Stimulated activated CD8-positive, alpha-beta memory T cell treated with anti-CD3 and anti-CD28 coated beads, Interleukin-7, amount 100 ng/mL, for 24 hours (primary cell): ENCODE measurements at regions not wholly inside any gene's neighbourhood (a gene's known extent, or its start where the extent isn't known, plus 50 kb on each side); places are given as distances from the start of the nearest gene placed in this dataset.
"Not testable (repeated sequence)": the region's sequence is repeated elsewhere in the genome, so short reads cannot be mapped to it uniquely, and the experiment has no call there.

ENCODE experiments used
- DNase-seq: peaks from one replicate; pipeline ENCODE4 v3.0.0-alpha.2; 2020; ENCODE audit warnings: low read depth

- no peak for DNase-seq
These were observed 325.3 kb upstream of the MEX3C start for GRCh38 chr18:51522821-51523220.

DNA sequence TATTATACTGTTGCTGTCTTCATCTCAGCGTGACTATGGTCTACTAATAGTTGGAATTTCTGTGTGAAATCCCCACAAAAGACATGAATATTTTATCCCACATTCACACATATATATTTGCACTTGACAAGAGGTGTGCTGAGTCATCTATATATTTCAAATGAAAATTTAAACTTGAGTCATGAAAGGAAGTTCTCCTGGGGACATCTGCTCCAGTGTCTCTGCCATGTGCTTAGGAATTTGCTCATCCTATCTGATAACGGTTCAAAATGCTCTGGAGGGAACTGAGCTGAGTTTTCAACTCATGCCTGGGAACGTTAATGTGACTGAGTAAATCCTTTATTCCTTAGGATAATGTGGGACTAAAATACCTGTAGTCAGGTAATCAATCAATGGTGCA, 326.2 kb upstream of the MEX3C start:
- no peak for DNase-seq

DNA sequence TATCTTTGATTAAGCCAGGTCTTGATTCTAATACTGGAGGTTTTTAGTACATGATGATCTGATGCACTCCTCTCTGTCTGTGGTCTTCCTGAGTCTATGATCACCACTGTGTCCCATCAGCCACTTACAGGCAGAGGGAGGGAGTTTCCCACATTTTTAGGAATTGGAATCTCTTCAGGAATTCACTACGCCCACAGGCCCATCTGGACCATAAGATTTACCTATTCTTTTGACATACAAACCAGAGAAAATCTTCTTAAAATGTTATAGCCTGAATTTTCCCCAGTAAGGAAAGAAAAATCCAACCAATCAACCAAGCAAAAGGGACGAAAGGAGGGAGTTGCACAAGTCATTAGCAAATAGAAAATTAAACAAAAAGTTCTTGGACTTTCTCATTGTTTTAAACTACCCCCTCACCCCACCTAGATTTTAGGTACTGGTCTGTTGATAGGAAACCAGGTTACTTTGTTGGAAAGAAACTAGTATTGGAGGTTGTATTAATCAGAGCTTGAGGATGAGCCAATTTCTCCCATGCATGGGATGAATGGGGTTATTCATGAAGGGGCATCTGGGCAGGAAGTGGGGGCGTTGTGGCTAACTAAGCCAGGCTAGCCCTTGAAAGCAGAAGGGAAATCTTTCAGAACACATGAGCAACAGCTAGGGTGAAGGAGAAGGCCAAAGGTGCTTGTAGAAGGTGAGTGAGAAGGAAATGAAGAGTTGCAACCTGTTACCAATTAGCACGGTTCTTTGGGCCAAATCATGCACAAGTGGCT, 328.2 kb upstream of the MEX3C start:
- DNase-seq = no peak

DNA sequence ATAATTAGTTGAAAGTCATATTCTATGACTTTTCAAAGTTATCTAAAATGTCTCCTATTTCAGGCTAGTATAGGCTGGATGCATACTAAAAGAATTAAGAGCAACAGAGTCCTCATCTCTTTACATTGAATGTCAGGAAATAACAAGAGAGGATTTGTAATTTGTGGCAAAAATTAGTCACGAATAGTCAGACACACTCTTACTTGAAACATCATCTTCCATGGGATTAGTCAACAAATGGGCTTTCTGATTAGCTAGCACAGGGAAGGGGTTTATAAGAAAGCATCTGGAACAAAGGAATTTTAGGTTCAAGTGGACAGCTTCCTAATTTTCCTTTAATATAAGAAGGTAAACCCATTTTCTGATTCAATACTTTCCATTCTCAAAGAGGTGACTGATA, 330.3 kb upstream of the MEX3C start:
- DNase-seq = no peak

DNA sequence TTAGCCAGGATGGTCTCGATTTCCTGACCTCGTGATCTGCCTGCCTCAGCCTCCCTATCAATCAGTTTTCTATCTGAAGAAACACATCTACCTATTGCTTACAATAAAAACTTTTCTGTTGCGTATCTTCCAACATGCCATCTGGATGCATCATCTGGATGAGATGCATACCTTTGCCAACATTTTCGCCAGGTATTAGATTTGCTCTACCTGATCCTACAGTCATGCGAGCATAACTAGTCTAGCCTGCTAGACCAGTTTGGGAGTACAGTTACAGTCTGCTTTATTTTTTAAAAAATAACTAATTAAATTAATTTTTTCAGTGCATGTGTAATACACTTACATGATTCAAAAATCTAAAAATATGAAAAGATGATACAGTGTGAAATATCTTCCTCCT, 334.0 kb upstream of the MEX3C start:
- DNase-seq = no peak

- DNase-seq = no peak
These were observed 340.0 kb upstream of the MEX3C start for GRCh38 chr18:51537487-51537886.

DNA sequence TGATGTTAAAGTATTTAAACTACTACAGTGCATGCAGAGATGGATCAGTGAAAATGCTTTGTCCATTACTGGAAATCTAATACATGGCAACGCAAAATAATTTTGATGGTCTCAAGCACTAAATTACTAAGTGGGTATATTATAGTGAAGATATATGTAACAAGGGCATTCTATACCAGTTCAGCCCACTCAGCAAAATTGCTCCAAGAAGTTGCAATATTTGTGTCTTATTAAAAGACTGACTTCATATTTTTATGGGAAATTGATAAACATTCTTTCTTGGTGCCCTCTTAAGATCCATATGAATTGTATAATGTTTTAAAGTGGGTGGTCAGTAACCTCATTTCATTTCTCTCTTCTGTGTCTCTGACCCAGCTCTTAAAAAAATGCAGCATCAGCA, 343.1 kb upstream of the MEX3C start:
- DNase-seq = no peak

GRCh38 chr18:51541230-51541629, 343.7 kb upstream of the MEX3C start:
- DNase-seq = no peak

- no peak for DNase-seq
These were observed 346.2 kb upstream of the MEX3C start for GRCh38 chr18:51543658-51544155.

- DNase-seq = no peak
These were observed 348.0 kb upstream of the MEX3C start for GRCh38 chr18:51545446-51545845.

DNA sequence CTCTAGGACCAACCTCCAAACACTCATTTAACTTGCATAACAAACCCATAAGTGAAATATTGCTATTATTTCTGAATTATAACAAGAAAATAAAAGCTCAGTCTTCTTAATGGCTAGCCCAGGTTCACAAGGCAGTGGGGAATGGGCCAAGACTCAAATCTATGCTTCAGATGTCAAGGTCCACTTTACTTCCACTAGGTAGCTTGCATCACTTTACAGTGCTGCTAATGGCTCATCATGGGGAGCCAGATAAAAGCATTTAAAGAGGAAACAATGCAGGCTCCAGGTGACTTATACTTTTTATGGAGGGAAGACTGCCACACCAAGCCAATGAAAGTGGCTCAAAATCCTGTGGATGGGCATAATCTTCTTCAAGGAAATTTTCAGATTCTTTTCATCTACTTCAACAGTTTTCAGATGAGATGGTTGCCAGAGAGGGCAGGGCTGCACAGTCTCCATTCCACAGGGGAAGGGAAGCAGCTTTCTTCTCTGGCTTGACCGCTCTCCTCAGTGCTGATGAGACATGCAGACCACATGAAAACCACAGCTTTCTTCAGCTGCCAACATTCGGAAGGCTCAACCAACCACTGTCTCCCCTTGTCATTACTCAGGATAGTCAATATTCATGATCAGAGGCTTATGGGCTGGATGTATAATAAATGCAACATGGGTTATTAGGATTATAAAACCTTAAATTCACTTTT, 361.9 kb upstream of the MEX3C start:
- no peak for DNase-seq

- DNase-seq = no peak
These were observed 362.4 kb upstream of the MEX3C start for GRCh38 chr18:51559902-51560287.

DNA sequence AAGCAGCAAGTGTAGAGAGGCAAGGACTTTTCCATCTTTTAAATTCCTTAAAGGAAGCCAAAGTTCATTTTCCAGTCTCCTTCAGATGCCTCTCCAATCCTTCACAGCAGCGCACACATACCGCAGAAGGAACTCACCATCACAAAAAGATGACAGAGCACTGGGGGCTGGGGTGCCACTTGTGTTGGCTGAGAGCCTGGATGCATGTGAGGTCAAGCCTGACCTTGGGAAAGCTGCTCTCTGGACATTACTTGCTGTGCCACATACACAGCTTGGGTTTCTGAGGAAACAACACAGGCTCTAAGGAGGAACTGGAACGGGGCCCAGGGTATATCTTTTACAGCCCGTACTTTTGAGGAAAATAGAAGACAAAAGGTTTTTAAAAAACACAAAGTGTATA, 364.3 kb upstream of the MEX3C start:
- DNase-seq = no peak

DNA sequence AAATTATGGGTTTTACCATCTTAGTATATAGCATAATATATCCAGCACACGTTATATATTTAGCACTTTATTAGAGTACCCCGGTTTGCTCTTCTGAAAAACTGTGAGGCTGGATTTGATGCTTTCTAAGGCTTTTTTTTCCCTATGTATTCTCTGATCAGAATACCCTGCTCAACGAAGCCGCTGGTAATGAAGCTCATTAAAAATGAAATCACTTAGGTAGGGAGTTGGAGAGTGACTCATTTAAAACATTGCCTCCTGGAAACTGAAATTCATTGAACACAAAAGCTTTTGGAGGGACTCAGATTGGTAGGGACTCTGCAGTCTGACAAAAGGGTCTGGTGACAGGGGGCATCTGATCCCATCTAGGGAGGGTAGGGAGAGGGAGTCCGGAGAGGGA, 365.4 kb upstream of the MEX3C start:
- DNase-seq = no peak

- DNase-seq = no peak
These were observed 365.9 kb upstream of the MEX3C start for GRCh38 chr18:51563396-51563795.

DNA sequence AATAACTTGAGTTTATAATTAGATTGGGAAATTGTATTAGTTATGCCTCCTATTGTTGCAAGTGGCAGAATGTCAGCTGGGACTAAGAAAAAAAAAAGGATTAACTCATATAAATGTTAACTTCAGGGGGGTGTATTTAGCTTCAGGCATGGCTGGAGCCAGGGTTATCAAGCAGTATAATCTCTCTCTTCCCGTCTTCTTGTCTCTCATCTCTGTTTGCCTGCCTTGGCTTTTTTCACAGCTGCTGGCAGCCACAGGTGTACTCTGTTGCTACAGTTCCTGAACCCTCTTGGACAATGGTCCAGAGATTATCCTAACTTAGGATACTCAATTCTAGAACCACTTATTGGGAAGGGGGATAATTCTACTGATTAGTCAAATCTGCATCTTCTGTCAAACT, 370.7 kb upstream of the MEX3C start:
- DNase-seq = no peak

- no peak for DNase-seq
These were observed 371.7 kb upstream of the MEX3C start for GRCh38 chr18:51569153-51569552.

DNA sequence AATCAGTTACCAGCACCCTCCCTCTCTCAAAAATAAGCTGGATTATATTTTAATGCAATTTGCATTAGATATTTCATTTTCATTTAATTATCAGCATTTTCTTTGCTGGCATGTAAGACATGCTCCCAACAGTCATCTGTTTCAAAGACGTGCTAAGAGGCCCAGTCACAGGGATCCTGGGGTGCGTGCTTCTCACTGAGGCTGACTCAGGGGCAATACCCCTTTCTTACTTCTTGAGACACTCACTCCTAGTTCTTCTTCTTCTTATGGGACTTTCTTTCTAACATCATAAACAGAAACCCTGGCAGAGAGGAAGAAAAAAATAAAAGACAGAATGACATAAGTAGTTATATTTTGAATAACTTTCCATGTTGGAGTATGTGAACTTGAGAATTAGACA, 372.1 kb upstream of the MEX3C start:
- no peak for DNase-seq

GRCh38 chr18:51570071-51570470, 372.6 kb upstream of the MEX3C start:
- not testable (repeated sequence) for DNase-seq

GRCh38 chr18:51573886-51574285, 376.4 kb upstream of the MEX3C start:
- DNase-seq = not testable (repeated sequence)

- DNase-seq = no peak
These were observed 377.7 kb upstream of the MEX3C start for GRCh38 chr18:51575171-51575570.

DNA sequence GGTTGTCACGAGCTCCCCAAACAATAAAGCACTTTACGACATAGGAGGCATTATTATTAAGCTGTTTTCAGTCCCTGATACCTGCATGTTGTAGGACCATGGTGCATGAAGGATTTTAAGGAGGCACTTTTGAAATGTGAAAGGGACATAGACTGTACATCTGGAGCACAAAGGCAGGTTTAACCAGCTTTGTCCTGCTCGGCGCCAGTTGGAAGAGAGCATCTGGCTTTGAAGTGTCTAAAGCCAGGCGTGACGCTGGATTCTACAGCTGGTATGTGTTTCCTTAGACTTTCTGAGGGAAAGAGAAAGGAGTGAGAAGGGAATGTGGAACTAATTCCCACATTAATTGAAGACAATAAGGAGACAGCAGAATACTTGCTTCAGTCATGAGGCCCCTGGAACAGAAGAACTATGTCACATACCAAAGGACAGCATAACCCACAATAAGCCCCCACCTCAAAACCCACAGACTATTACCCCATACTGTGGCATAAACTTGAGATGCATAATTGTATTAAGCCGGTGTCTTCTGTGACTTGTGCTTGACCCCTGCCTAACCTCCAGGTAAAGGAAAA, 381.0 kb upstream of the MEX3C start:
- DNase-seq = no peak

DNA sequence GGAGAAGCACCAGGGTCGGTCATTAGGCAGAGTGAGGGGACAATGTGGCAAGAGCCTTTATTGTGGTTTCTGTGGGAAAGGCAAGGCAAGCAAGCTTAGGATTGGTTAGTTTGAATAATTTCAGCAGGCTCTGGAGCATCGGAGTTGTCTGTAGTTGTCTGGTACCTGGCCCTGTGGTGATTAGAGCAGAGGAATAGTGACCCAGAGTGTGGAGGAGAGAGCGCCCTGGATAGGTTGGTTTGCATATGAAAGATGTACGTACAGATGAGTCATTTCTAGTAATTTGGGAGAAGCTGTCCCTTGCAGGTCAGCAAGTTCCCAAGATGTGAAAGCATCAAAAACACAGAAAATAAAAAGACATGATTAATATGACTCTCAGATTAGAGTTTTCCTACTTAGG, 383.1 kb upstream of the MEX3C start:
- no peak for DNase-seq
